ENCODE measurements at regions not wholly inside any gene's neighbourhood (a gene's known extent, or its start where the extent isn't known, plus 50 kb on each side); places are given as distances from the start of the nearest gene placed in this dataset.

DNA sequence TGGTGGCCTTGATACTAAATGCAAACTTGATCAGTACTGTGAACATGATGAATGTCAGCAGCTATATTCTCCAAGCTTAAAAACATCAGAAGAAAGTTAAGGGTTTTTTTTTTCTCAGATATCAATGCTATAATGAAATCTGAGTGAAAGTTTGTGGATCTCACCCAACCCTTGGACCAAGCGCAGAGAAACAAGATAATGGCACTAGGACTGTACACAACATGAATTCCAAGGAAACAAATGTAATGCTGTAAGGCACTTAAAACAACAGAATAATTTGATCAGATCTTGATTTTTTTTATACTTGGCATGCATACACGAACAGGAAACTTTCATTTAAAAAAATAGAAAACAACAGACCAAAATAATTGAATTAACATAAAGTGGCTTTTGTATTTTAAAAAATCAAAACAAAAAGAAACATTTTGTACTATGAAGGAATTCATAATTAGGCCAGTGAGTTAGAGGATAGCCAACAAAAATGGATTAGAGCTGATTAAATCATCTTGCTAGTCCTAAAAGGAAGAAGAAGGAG, 1154.0 kb upstream of the EYS start (continued):
- TF ChIP-seq ETV6 (conservative IDR thresholded peaks at IDR 0.05 in 1 of 2, IDR thresholded peaks at IDR 0.05 in 1 of 2; ENCODE audit: borderline replicate concordance in 1 of 2, low read depth in 1 of 2), result no peak

DNA sequence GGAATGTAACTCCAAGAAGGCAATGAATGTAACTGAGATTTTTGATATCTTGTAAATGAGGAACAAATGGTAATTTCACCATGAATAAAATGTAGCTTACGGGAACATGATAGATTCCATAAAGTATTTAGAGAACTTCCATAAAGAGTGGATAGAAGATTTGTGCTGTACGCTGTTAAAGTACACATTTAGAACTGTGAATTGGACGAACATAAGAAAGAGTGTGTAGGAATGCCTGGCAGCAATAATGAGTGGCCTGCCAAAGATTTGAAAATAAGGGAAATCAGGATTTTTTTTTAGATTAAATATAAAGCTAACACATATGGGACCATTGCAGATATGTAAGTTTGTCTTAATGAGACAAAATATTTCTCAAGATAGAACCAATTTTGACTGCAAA, 1153.3 kb upstream of the EYS start:
- Histone ChIP-seq H3K4me3 (no peak overlapping the region), H3K79me2 (ENCODE audit: control insufficient read depth, insufficient read depth, low read length) (no peaks in the 10 kb centered on the region), H3K9me3 (replicated peaks; ENCODE audit: control insufficient read depth, insufficient read depth, low read length) (no peaks in the 10 kb centered on the region), H4K20me1 (ENCODE audit: control insufficient read depth, insufficient read depth) (no peaks in the 10 kb centered on the region), H3K36me3 (ENCODE audit: control insufficient read depth in 2 of 2, insufficient read depth in 2 of 2, low read length in 1 of 2) (no peaks in the 10 kb centered on the region), H3K4me2 (ENCODE audit: control insufficient read depth, insufficient read depth) (no peak overlapping the region), H3K9ac (ENCODE audit: control insufficient read depth, insufficient read depth, low read length) (no peak overlapping the region), H3K4me1 (ENCODE audit: control insufficient read depth, insufficient read depth, low read length) (no peaks in the 10 kb centered on the region), H3K27me3 (replicated peaks in 1 of 2; ENCODE audit: control insufficient read depth in 2 of 2, insufficient read depth in 2 of 2, low read length in 1 of 2) (no peaks in the 10 kb centered on the region), H2AFZ (ENCODE audit: control insufficient read depth, low read depth, low read length) (no peak overlapping the region), H3K27ac (ENCODE audit: control insufficient read depth, insufficient read depth) (no peak overlapping the region)
- ChIA-PET RAD21 (ENCODE audit: unreplicated experiment) (no interaction called here), CTCF (no interaction called here), POLR2A (no interaction called here), SMC1A (ENCODE audit: uncharacterized antibody, unreplicated experiment) (interaction anchor here (0.7 kb wide), 1 partner anchor 452 kb away, joined by 3 read pairs; no protein-coding TSS in a partner anchor)
- 14% methylated on average over 3 of the region's 3 CpGs for WGBS (ENCODE audit: insufficient coverage, insufficient replicate concordance, low lambda C conversion rate, missing lambda C conversion rate)
- no peak for TF ChIP-seq PAX5 (IDR thresholded peaks at IDR 0.05; ENCODE audit: borderline replicate concordance, low read depth, low read length)
- TF ChIP-seq DPF2 (IDR thresholded peaks at IDR 0.05), result no peak
- no peak for TF ChIP-seq MEF2B (IDR thresholded peaks at IDR 0.05; ENCODE audit: partially characterized antibody, poor library complexity, severe bottlenecking)
- no peak for TF ChIP-seq CREM (IDR thresholded peaks at IDR 0.05; ENCODE audit: low read depth)
- TF ChIP-seq HDAC2 (IDR thresholded peaks at IDR 0.05), result no peak
- TF ChIP-seq MYB (IDR thresholded peaks at IDR 0.05; ENCODE audit: borderline replicate concordance, low read depth, low read length), result no peak
- no peak for TF ChIP-seq BACH1 (IDR thresholded peaks at IDR 0.05; ENCODE audit: borderline replicate concordance)
- TF ChIP-seq ZNF384 (IDR thresholded peaks at IDR 0.05; ENCODE audit: borderline replicate concordance, low read depth, low read length), result no peak
- no peak for TF ChIP-seq SIX5 (IDR thresholded peaks at IDR 0.05; ENCODE audit: low read depth, low read length, severe bottlenecking)
- no peak for TF ChIP-seq ASH2L (IDR thresholded peaks at IDR 0.05; ENCODE audit: borderline replicate concordance, low read depth)
- TF ChIP-seq SREBF2 (IDR thresholded peaks at IDR 0.05; ENCODE audit: low read length), result no peak
- FAIRE-seq (no peak), DNase-seq (ENCODE audit: low read depth, low spot score) (no peak), ATAC-seq (no peak)
- in situ Hi-C loops (cut with MboI) (no loop called here), intact Hi-C loops (cut with micrococcal nuclease; ENCODE audit: unreplicated experiment) (no loop called here)
- no TSS peak for BruUV-seq (replicated peaks)
